ENCODE measurements at regions not wholly inside any gene's neighbourhood (a gene's known extent, or its start where the extent isn't known, plus 50 kb on each side); places are given as distances from the start of the nearest gene placed in this dataset.
A peak's percentile ranks its signal among the peaks of the same experiment; 100 is the strongest.

- H3K4me1 Mint-ChIP-seq = peaks cover 5% of the 10 kb centered on the region
- ChIA-PET POLR2A (no interaction called here), CTCF (no interaction called here)
- H3K27ac Mint-ChIP-seq = no peak overlapping the region
- intact Hi-C loops (cut with micrococcal nuclease) = no loop called here
- no peak overlapping the region for H3K4me3 Mint-ChIP-seq
- TF ChIP-seq CTCF (IDR thresholded peaks at IDR 0.05) = no peak
- ATAC-seq (ENCODE audit: low read depth) (no peak), DNase-seq (no peak)
- H3K36me3 Mint-ChIP-seq (ENCODE audit: low read depth) = no peaks in the 10 kb centered on the region
- H3K27me3 Mint-ChIP-seq = no peaks in the 10 kb centered on the region
- peaks cover 7% of the 10 kb centered on the region for H3K9me3 Mint-ChIP-seq
These were observed 88.2 kb upstream of the CAMK2D start for GRCh38 chr4:113849771-113850170.

GRCh38 chr4:113847710-113848109 is 86.2 kb upstream of the CAMK2D start:
- peaks cover 7% of the 10 kb centered on the region for H3K9me3 Mint-ChIP-seq
- H3K27ac Mint-ChIP-seq = no peak overlapping the region
- ChIA-PET POLR2A (interaction anchor here (0.6 kb wide), 1 partner anchor 76 kb away, joined by 5 read pairs; no protein-coding TSS in a partner anchor), CTCF (no interaction called here)
- no peak overlapping the region for H3K4me3 Mint-ChIP-seq
- no peak for DNase-seq
- no peak for TF ChIP-seq CTCF (IDR thresholded peaks at IDR 0.05)
- H3K27me3 Mint-ChIP-seq = no peaks in the 10 kb centered on the region
- intact Hi-C loops (cut with micrococcal nuclease) = no loop called here
- H3K36me3 Mint-ChIP-seq (ENCODE audit: low read depth) = no peaks in the 10 kb centered on the region
- no peak for ATAC-seq (ENCODE audit: low read depth)
- peaks cover 5% of the 10 kb centered on the region for H3K4me1 Mint-ChIP-seq

- H3K27ac Mint-ChIP-seq = no peak overlapping the region
- DNase-seq (no peak), ATAC-seq (ENCODE audit: low read depth) (no peak)
- H3K9me3 Mint-ChIP-seq = peaks cover 7% of the 10 kb centered on the region
- H3K4me3 Mint-ChIP-seq = no peak overlapping the region
- H3K27me3 Mint-ChIP-seq = no peaks in the 10 kb centered on the region
- ChIA-PET CTCF (interaction anchor here (0.6 kb wide), 1 partner anchor 958 kb away, joined by 3 read pairs; no protein-coding TSS in a partner anchor), POLR2A (no interaction called here)
- TF ChIP-seq CTCF (IDR thresholded peaks at IDR 0.05) = no peak
- intact Hi-C loops (cut with micrococcal nuclease) = no loop called here
- H3K36me3 Mint-ChIP-seq (ENCODE audit: low read depth) = no peaks in the 10 kb centered on the region
- H3K4me1 Mint-ChIP-seq = peaks cover 5% of the 10 kb centered on the region
These were observed 84.9 kb upstream of the CAMK2D start for GRCh38 chr4:113846433-113846832.

- peaks cover 7% of the 10 kb centered on the region for H3K9me3 Mint-ChIP-seq
- DNase-seq = no peak
- POLR2A ChIA-PET = no interaction called here
- no peak overlapping the region for H3K27ac Mint-ChIP-seq
- intact Hi-C loops (cut with micrococcal nuclease) = no loop called here
- H3K27me3 Mint-ChIP-seq = no peaks in the 10 kb centered on the region
- peaks cover 5% of the 10 kb centered on the region for H3K4me1 Mint-ChIP-seq
- H3K4me3 Mint-ChIP-seq = no peak overlapping the region
- CTCF ChIA-PET = no interaction called here
- ATAC-seq (ENCODE audit: low read depth) = peak; percentile 31
- no peak for TF ChIP-seq CTCF (IDR thresholded peaks at IDR 0.05)
- H3K36me3 Mint-ChIP-seq (ENCODE audit: low read depth) = no peaks in the 10 kb centered on the region
These were observed 83.6 kb upstream of the CAMK2D start for GRCh38 chr4:113845138-113845537.

GRCh38 chr4:113844369-113844768 is 82.8 kb upstream of the CAMK2D start:
- Mint-ChIP-seq H3K27ac (no peak overlapping the region), H3K4me1 (peaks cover 5% of the 10 kb centered on the region), H3K9me3 (peaks cover 7% of the 10 kb centered on the region), H3K4me3 (no peak overlapping the region), H3K36me3 (ENCODE audit: low read depth) (no peaks in the 10 kb centered on the region), H3K27me3 (no peaks in the 10 kb centered on the region)
- POLR2A ChIA-PET = no interaction called here
- intact Hi-C loops (cut with micrococcal nuclease) = no loop called here
- CTCF ChIA-PET = no interaction called here
- no peak for TF ChIP-seq CTCF (IDR thresholded peaks at IDR 0.05)
- ATAC-seq (ENCODE audit: low read depth) = no peak
- no peak for DNase-seq
